ENCODE measurements at regions not wholly inside any gene's neighbourhood (a gene's known extent, or its start where the extent isn't known, plus 50 kb on each side); places are given as distances from the start of the nearest gene placed in this dataset.

- TF ChIP-seq CTCF (IDR thresholded peaks at IDR 0.05; ENCODE audit: low read depth, low read length, poor library complexity, severe bottlenecking), result no peak
- TF ChIP-seq EZH2phosphoT487 (IDR thresholded peaks at IDR 0.05; ENCODE audit: borderline replicate concordance, low read length), result no peak
These were observed 98.8 kb upstream of the PCDH9 start for GRCh38 chr13:67328895-67329294.

All from DOHH2 (cell line).